Caco-2 (cell line): ENCODE measurements at regions not wholly inside any gene's neighbourhood (a gene's known extent, or its start where the extent isn't known, plus 50 kb on each side); places are given as distances from the start of the nearest gene placed in this dataset.

Source experiments
- BruUV-seq: library from RNA; stranded (reverse); fragments of 400-500 nt; replicated peaks from 2 replicates; lab custom pipeline; 2021; lab: Mats Ljungman, UMichigan
- CTCF ChIA-PET: fragments of 300-600 bp; sonication (Branson Sonifier 250); formaldehyde crosslinking; loops from one replicate; lab custom pipeline; 2022; ENCODE audit warnings: antibody characterized with exemption; lab: Charles Lee
- POLR2A ChIA-PET: fragments of 300-600 bp; sonication (Branson Sonifier 250); formaldehyde crosslinking; loops from one replicate; lab custom pipeline; 2022; ENCODE audit warnings: antibody characterized with exemption; lab: Charles Lee
- DNase-seq, 2 experiments: peaks; one replicate each; pipeline versions ENCODE4 v3.0.0 to v3.0.0-alpha.2; 2020 to 2022
- H3K27me3 ChIP-seq: replicated peaks from 2 replicates; pipeline ENCODE4 v1.6.0; 2011; ENCODE audit warnings: low read length; ENCODE audit not compliant: control insufficient read depth, insufficient read depth
- H3K36me3 ChIP-seq: 2 replicates; pipeline ENCODE4 v1.5.1; 2011; ENCODE audit warnings: low read length; ENCODE audit not compliant: control insufficient read depth, insufficient read depth
- H3K4me1 ChIP-seq: fragments of 250-450 bp; sonication (Bioruptor Pico); 2 replicates; pipeline ENCODE4 v1.5.1; 2020; ENCODE audit warnings: mild to moderate bottlenecking
- H3K4me3 ChIP-seq: 2 replicates; pipeline ENCODE4 v1.5.1; 2011; ENCODE audit warnings: low read depth, mild to moderate bottlenecking, control low read depth, low read length
- H3K9me3 ChIP-seq: fragments of 250-450 bp; sonication (Bioruptor Pico); 2 replicates; pipeline ENCODE4 v1.5.1; 2020; ENCODE audit warnings: mild to moderate bottlenecking, moderate library complexity
- H3K27ac Mint-ChIP-seq: one replicate; pipeline ENCODE4 v1.8.0; 2022; ENCODE audit warnings: mixed read lengths; ENCODE audit not compliant: unreplicated experiment
- H3K27me3 Mint-ChIP-seq: one replicate; pipeline ENCODE4 v1.8.0; 2022; ENCODE audit warnings: mixed read lengths; ENCODE audit not compliant: insufficient read depth, unreplicated experiment
- H3K36me3 Mint-ChIP-seq: one replicate; pipeline ENCODE4 v1.8.0; 2022; ENCODE audit warnings: mild to moderate bottlenecking, mixed read lengths; ENCODE audit not compliant: insufficient read depth, unreplicated experiment
- H3K4me1 Mint-ChIP-seq: one replicate; pipeline ENCODE4 v1.8.0; 2022; ENCODE audit warnings: low read depth, mixed read lengths; ENCODE audit not compliant: unreplicated experiment
- H3K4me3 Mint-ChIP-seq: one replicate; pipeline ENCODE4 v1.8.0; 2022; ENCODE audit warnings: mild to moderate bottlenecking, moderate library complexity, mixed read lengths; ENCODE audit not compliant: unreplicated experiment
- H3K9me3 Mint-ChIP-seq: one replicate; pipeline ENCODE4 v1.8.0; 2022; ENCODE audit warnings: mixed read lengths; ENCODE audit not compliant: unreplicated experiment
- CTCF ChIP-seq, 2 experiments: fragments of 200-600 bp in 1 of 2; IDR thresholded peaks; 1 replicate in 1 of 2; 2 replicates in 1 of 2; pipeline versions ENCODE4 v1.5.1 to v1.8.0; 2011 to 2022; ENCODE audit warnings: antibody characterized with exemption in 1 of 2, control low read depth in 1 of 2, inconsistent platforms in 1 of 2, low read depth in 1 of 2, low read length in 1 of 2, mild to moderate bottlenecking in 1 of 2, moderate library complexity in 1 of 2; ENCODE audit not compliant: insufficient read depth in 1 of 2, severe bottlenecking in 1 of 2, unreplicated experiment in 1 of 2
- intact Hi-C: fragments of 100-400 bp; cut with micrococcal nuclease; formaldehyde crosslinking; loops from one replicate; pipeline ENCODE4 v1.10.0; 2022; ENCODE audit not compliant: unreplicated experiment

DNA sequence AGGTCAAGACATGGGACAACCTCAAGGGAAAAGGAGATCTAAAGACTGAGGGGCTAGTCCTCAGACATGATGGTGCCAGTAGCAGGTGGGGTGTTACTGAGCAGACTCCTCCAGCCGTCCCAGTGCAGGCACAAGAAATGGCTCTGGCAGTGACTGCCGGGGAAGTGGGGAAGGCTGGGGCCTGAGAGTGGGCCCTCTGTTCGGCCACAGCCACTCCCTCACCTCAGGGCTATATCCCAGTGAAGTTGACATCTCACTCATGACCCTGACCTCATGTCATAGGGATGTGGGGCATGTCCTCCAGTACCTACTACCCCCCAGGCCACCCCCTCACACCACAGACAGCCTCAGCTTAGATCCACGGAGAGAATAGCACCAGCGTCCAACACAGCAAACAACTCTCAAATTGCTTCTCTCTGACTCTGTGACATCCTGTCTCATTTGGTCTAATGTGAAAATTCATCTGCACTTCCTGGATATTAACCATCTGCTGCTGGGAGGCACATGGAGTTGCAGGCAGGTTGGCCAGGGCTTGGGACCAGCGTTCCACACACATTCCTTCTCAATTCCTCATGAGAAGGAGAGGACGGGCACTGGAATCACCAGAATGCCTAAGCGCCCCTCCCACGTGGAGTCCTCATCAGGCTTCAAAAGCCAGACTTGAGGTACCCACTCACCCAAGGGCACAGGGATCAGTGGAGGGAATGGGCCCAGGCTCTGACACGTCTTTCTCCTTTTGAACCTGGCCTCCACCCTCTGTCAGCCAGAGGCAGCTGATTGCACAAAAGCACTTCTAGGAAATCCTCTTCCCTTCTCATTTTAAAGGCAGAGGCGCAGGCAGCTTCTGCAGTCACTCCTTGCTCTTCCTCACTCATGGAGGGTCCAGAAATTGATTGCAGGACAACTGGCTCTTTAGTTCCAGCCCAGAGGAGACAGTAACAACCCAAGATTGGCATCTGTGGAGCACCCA is 163.6 kb upstream of the CST7 start:
- Histone ChIP-seq H3K4me3 (no peak overlapping the region), H3K9me3 (no peaks in the 10 kb centered on the region), H3K4me1 (no peaks in the 10 kb centered on the region), H3K36me3 (no peaks in the 10 kb centered on the region), H3K27me3 (no peaks in the 10 kb centered on the region)
- TF ChIP-seq CTCF (IDR thresholded peaks at IDR 0.05; ENCODE audit: insufficient read depth in 1 of 2, low read depth in 1 of 2, low read length in 1 of 2, severe bottlenecking in 1 of 2, unreplicated experiment in 1 of 2) = no peak
- intact Hi-C loops = loop anchor here (10.0 kb wide), 2 partner anchors 281 to 481 kb away; no protein-coding TSS in a partner anchor
- no peaks in the 10 kb centered on the region for H3K36me3 Mint-ChIP-seq
- ChIA-PET CTCF (interaction anchor here (1.2 kb wide), 1 partner anchor 133 kb away, joined by 8 read pairs; no protein-coding TSS in a partner anchor), POLR2A (no interaction called here)
- no peak overlapping the region for H3K4me3 Mint-ChIP-seq
- H3K9me3 Mint-ChIP-seq = no peaks in the 10 kb centered on the region
- H3K27me3 Mint-ChIP-seq = peaks cover 5% of the 10 kb centered on the region
- no TSS peak for BruUV-seq
- DNase-seq = no peak
- H3K4me1 Mint-ChIP-seq = no peaks in the 10 kb centered on the region
- no peak overlapping the region for H3K27ac Mint-ChIP-seq

DNA sequence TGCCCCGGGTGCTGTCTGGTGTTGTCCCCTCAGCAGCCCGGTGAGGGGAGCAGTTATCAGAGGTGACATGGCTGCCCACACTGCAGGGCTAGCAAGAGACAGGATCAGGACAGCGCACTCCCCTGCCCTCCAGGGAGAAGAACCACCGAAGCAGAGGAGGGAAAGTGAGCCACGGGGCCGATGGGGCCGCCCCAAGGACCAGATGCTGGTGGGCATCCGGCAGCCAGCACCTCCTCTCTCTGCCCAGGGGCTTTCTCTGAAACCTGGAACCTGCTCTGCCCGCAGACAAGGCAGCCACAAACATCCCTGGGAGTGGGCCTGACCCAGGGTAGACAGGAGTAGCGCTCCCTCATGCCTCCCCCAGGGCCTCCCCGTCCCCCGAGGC is 163.0 kb upstream of the CST7 start:
- Mint-ChIP-seq H3K27ac (no peak overlapping the region), H3K4me3 (no peak overlapping the region), H3K9me3 (no peaks in the 10 kb centered on the region), H3K4me1 (no peaks in the 10 kb centered on the region), H3K27me3 (peaks cover 4% of the 10 kb centered on the region), H3K36me3 (no peaks in the 10 kb centered on the region)
- POLR2A ChIA-PET = no interaction called here
- intact Hi-C loops = loop anchor here (10.0 kb wide), 2 partner anchors 281 to 481 kb away; no protein-coding TSS in a partner anchor
- TF ChIP-seq CTCF (IDR thresholded peaks at IDR 0.05; ENCODE audit: insufficient read depth in 1 of 2, low read depth in 1 of 2, low read length in 1 of 2, severe bottlenecking in 1 of 2, unreplicated experiment in 1 of 2) = no peak
- H3K27me3 ChIP-seq = no peaks in the 10 kb centered on the region
- no peaks in the 10 kb centered on the region for H3K36me3 ChIP-seq
- CTCF ChIA-PET = no interaction called here
- no peak overlapping the region for H3K4me3 ChIP-seq
- BruUV-seq = no TSS peak
- no peak for DNase-seq
- no peaks in the 10 kb centered on the region for H3K9me3 ChIP-seq
- no peaks in the 10 kb centered on the region for H3K4me1 ChIP-seq

- TF ChIP-seq CTCF (IDR thresholded peaks at IDR 0.05; ENCODE audit: insufficient read depth in 1 of 2, low read depth in 1 of 2, low read length in 1 of 2, severe bottlenecking in 1 of 2, unreplicated experiment in 1 of 2) = no peak
- Mint-ChIP-seq H3K36me3 (no peaks in the 10 kb centered on the region), H3K4me3 (no peak overlapping the region), H3K27ac (no peak overlapping the region), H3K4me1 (no peaks in the 10 kb centered on the region), H3K9me3 (no peaks in the 10 kb centered on the region), H3K27me3 (peaks cover 7% of the 10 kb centered on the region)
- Histone ChIP-seq H3K9me3 (no peaks in the 10 kb centered on the region), H3K4me3 (no peak overlapping the region), H3K27me3 (no peaks in the 10 kb centered on the region), H3K4me1 (no peaks in the 10 kb centered on the region), H3K36me3 (no peaks in the 10 kb centered on the region)
- CTCF ChIA-PET = no interaction called here
- intact Hi-C loops = loop anchor here (10.0 kb wide), 2 partner anchors 282 to 482 kb away; no protein-coding TSS in a partner anchor
- BruUV-seq = no TSS peak
- DNase-seq = no peak
- POLR2A ChIA-PET = no interaction called here
Observed at GRCh38 chr20:24786646-24787045, 162.4 kb upstream of the CST7 start.
